ENCODE measurements at regions not wholly inside any gene's neighbourhood (a gene's known extent, or its start where the extent isn't known, plus 50 kb on each side); places are given as distances from the start of the nearest gene placed in this dataset.

GRCh38 chr16:6229186-6229585, 1103.5 kb upstream of the RBFOX1 start:
- no peak for DNase-seq
- Mint-ChIP-seq H3K27me3 (ENCODE audit: low read depth) (no peaks in the 10 kb centered on the region), H3K4me1 (ENCODE audit: low read depth) (no peaks in the 10 kb centered on the region), H3K4me3 (no peak overlapping the region), H3K9me3 (peaks cover 10% of the 10 kb centered on the region), H3K36me3 (ENCODE audit: insufficient read depth) (no peaks in the 10 kb centered on the region)
- ATAC-seq, result no peak

GRCh38 chr16:6218855-6219254, 1113.8 kb upstream of the RBFOX1 start:
- ATAC-seq (no peak), DNase-seq (no peak)
- Mint-ChIP-seq H3K4me3 (no peak overlapping the region), H3K36me3 (ENCODE audit: insufficient read depth) (no peaks in the 10 kb centered on the region), H3K4me1 (ENCODE audit: low read depth) (no peaks in the 10 kb centered on the region), H3K9me3 (peaks cover 10% of the 10 kb centered on the region), H3K27me3 (ENCODE audit: low read depth) (no peaks in the 10 kb centered on the region)

- H3K27me3 Mint-ChIP-seq (ENCODE audit: low read depth), result no peaks in the 10 kb centered on the region
- no peak for DNase-seq
- ATAC-seq, result no peak
- no peak overlapping the region for H3K4me3 Mint-ChIP-seq
- H3K9me3 Mint-ChIP-seq, result peaks cover 10% of the 10 kb centered on the region
- H3K4me1 Mint-ChIP-seq (ENCODE audit: low read depth), result no peaks in the 10 kb centered on the region
- H3K36me3 Mint-ChIP-seq (ENCODE audit: insufficient read depth), result no peaks in the 10 kb centered on the region
Observed at GRCh38 chr16:6216836-6217235, 1115.8 kb upstream of the RBFOX1 start.

- ATAC-seq (no peak), DNase-seq (no peak)
- Mint-ChIP-seq H3K4me3 (no peak overlapping the region), H3K27me3 (ENCODE audit: low read depth) (no peaks in the 10 kb centered on the region), H3K36me3 (ENCODE audit: insufficient read depth) (no peaks in the 10 kb centered on the region), H3K4me1 (ENCODE audit: low read depth) (no peaks in the 10 kb centered on the region), H3K9me3 (peaks cover 7% of the 10 kb centered on the region)
Observed at GRCh38 chr16:6211644-6212043, 1114.0 kb upstream of the EEF2KMT start.

- Mint-ChIP-seq H3K27me3 (ENCODE audit: low read depth) (no peaks in the 10 kb centered on the region), H3K4me1 (ENCODE audit: low read depth) (no peaks in the 10 kb centered on the region), H3K4me3 (no peak overlapping the region), H3K36me3 (ENCODE audit: insufficient read depth) (no peaks in the 10 kb centered on the region), H3K9me3 (peaks cover 9% of the 10 kb centered on the region)
- DNase-seq (no peak), ATAC-seq (no peak)
Observed at GRCh38 chr16:6209355-6209930, 1111.8 kb upstream of the EEF2KMT start.

GRCh38 chr16:6207580-6207979, 1110.0 kb upstream of the EEF2KMT start:
- no peaks in the 10 kb centered on the region for H3K27me3 Mint-ChIP-seq (ENCODE audit: low read depth)

GRCh38 chr16:6207124-6207523, 1109.5 kb upstream of the EEF2KMT start:
- Mint-ChIP-seq H3K36me3 (ENCODE audit: insufficient read depth) (no peaks in the 10 kb centered on the region), H3K27me3 (ENCODE audit: low read depth) (no peaks in the 10 kb centered on the region)
- ATAC-seq, result no peak

More at GRCh38 chr16:6207580-6207979, 1110.0 kb upstream of the EEF2KMT start:
- Mint-ChIP-seq H3K9me3 (peaks cover 14% of the 10 kb centered on the region), H3K4me1 (ENCODE audit: low read depth) (no peaks in the 10 kb centered on the region), H3K36me3 (ENCODE audit: insufficient read depth) (no peaks in the 10 kb centered on the region), H3K4me3 (no peak overlapping the region)
- DNase-seq, result no peak
- ATAC-seq, result no peak

GRCh38 chr16:6206080-6206479, 1108.5 kb upstream of the EEF2KMT start:
- Mint-ChIP-seq H3K36me3 (ENCODE audit: insufficient read depth) (no peaks in the 10 kb centered on the region), H3K4me1 (ENCODE audit: low read depth) (no peaks in the 10 kb centered on the region), H3K9me3 (peaks cover 14% of the 10 kb centered on the region), H3K27me3 (ENCODE audit: low read depth) (no peaks in the 10 kb centered on the region), H3K4me3 (no peak overlapping the region)
- no peak for DNase-seq
- no peak for ATAC-seq

More at GRCh38 chr16:6207124-6207523, 1109.5 kb upstream of the EEF2KMT start:
- H3K4me1 Mint-ChIP-seq (ENCODE audit: low read depth), result no peaks in the 10 kb centered on the region
- no peak for DNase-seq
- H3K4me3 Mint-ChIP-seq, result no peak overlapping the region
- H3K9me3 Mint-ChIP-seq, result peaks cover 14% of the 10 kb centered on the region

- no peak for DNase-seq
- no peaks in the 10 kb centered on the region for H3K36me3 Mint-ChIP-seq (ENCODE audit: insufficient read depth)
- no peaks in the 10 kb centered on the region for H3K27me3 Mint-ChIP-seq (ENCODE audit: low read depth)
- no peak for ATAC-seq
- H3K9me3 Mint-ChIP-seq, result peaks cover 18% of the 10 kb centered on the region
- H3K4me1 Mint-ChIP-seq (ENCODE audit: low read depth), result no peaks in the 10 kb centered on the region
- H3K4me3 Mint-ChIP-seq, result no peak overlapping the region
Observed at GRCh38 chr16:6204945-6205344, 1107.3 kb upstream of the EEF2KMT start.

GRCh38 chr16:6200861-6201260, 1103.3 kb upstream of the EEF2KMT start:
- H3K4me3 Mint-ChIP-seq, result no peak overlapping the region
- DNase-seq (no peak), ATAC-seq (no peak)
- no peaks in the 10 kb centered on the region for H3K4me1 Mint-ChIP-seq (ENCODE audit: low read depth)
- H3K36me3 Mint-ChIP-seq (ENCODE audit: insufficient read depth), result no peaks in the 10 kb centered on the region
- peaks cover 17% of the 10 kb centered on the region for H3K9me3 Mint-ChIP-seq
- no peaks in the 10 kb centered on the region for H3K27me3 Mint-ChIP-seq (ENCODE audit: low read depth)

- Mint-ChIP-seq H3K9me3 (peaks cover 17% of the 10 kb centered on the region), H3K27me3 (ENCODE audit: low read depth) (no peaks in the 10 kb centered on the region)
- no peak for ATAC-seq
Observed at GRCh38 chr16:6200271-6200670, 1102.7 kb upstream of the EEF2KMT start.

GRCh38 chr16:6195966-6196365, 1098.4 kb upstream of the EEF2KMT start:
- no peaks in the 10 kb centered on the region for H3K4me1 Mint-ChIP-seq (ENCODE audit: low read depth)
- ATAC-seq, result no peak

More at GRCh38 chr16:6200271-6200670, 1102.7 kb upstream of the EEF2KMT start:
- no peak overlapping the region for H3K4me3 Mint-ChIP-seq
- H3K4me1 Mint-ChIP-seq (ENCODE audit: low read depth), result no peaks in the 10 kb centered on the region
- no peak for DNase-seq
- H3K36me3 Mint-ChIP-seq (ENCODE audit: insufficient read depth), result no peaks in the 10 kb centered on the region

GRCh38 chr16:6193718-6194117, 1096.1 kb upstream of the EEF2KMT start:
- Mint-ChIP-seq H3K4me1 (ENCODE audit: low read depth) (no peaks in the 10 kb centered on the region), H3K4me3 (no peak overlapping the region), H3K9me3 (peaks cover 32% of the 10 kb centered on the region), H3K36me3 (ENCODE audit: insufficient read depth) (no peaks in the 10 kb centered on the region), H3K27me3 (ENCODE audit: low read depth) (no peaks in the 10 kb centered on the region)
- no peak for ATAC-seq
- DNase-seq, result no peak

More at GRCh38 chr16:6195966-6196365, 1098.4 kb upstream of the EEF2KMT start:
- no peaks in the 10 kb centered on the region for H3K27me3 Mint-ChIP-seq (ENCODE audit: low read depth)
- no peak overlapping the region for H3K4me3 Mint-ChIP-seq
- H3K36me3 Mint-ChIP-seq (ENCODE audit: insufficient read depth), result no peaks in the 10 kb centered on the region
- H3K9me3 Mint-ChIP-seq, result peaks cover 36% of the 10 kb centered on the region
- DNase-seq, result no peak

GRCh38 chr16:6192984-6193383, 1095.4 kb upstream of the EEF2KMT start:
- H3K27me3 Mint-ChIP-seq (ENCODE audit: low read depth), result no peaks in the 10 kb centered on the region
- no peaks in the 10 kb centered on the region for H3K36me3 Mint-ChIP-seq (ENCODE audit: insufficient read depth)
- H3K4me1 Mint-ChIP-seq (ENCODE audit: low read depth), result no peaks in the 10 kb centered on the region
- no peak overlapping the region for H3K4me3 Mint-ChIP-seq
- ATAC-seq (no peak), DNase-seq (no peak)
- H3K9me3 Mint-ChIP-seq, result peaks cover 30% of the 10 kb centered on the region

GRCh38 chr16:6192532-6192931, 1094.9 kb upstream of the EEF2KMT start:
- ATAC-seq (no peak), DNase-seq (no peak)
- Mint-ChIP-seq H3K27me3 (ENCODE audit: low read depth) (no peaks in the 10 kb centered on the region), H3K4me1 (ENCODE audit: low read depth) (no peaks in the 10 kb centered on the region), H3K36me3 (ENCODE audit: insufficient read depth) (no peaks in the 10 kb centered on the region), H3K4me3 (no peak overlapping the region), H3K9me3 (peaks cover 27% of the 10 kb centered on the region)
